GM21447 (cell line): ENCODE measurements at regions not wholly inside any gene's neighbourhood (a gene's known extent, or its start where the extent isn't known, plus 50 kb on each side); places are given as distances from the start of the nearest gene placed in this dataset.
"Not testable (repeated sequence)": the region's sequence is repeated elsewhere in the genome, so short reads cannot be mapped to it uniquely, and the experiment has no call there.

Source experiments
- ATAC-seq: cut with Tn5 transposase; IDR thresholded peaks from one replicate; pipeline ENCODE4 v1.9.1; 2021; ENCODE audit not compliant: unreplicated experiment

GRCh38 chr5:62931153-62931950 lies 352.7 kb downstream of the LRRC70 start:
- no peak for ATAC-seq

- ATAC-seq: no peak
These were observed 343.6 kb downstream of the LRRC70 start for GRCh38 chr5:62922191-62922590.

- no peak for ATAC-seq
These were observed 342.2 kb downstream of the LRRC70 start for GRCh38 chr5:62920856-62921255.

- no peak for ATAC-seq
These were observed 330.7 kb downstream of the LRRC70 start for GRCh38 chr5:62909326-62909725.

GRCh38 chr5:62902126-62902525 lies 323.5 kb downstream of the LRRC70 start:
- no peak for ATAC-seq

GRCh38 chr5:62900976-62901375 lies 322.4 kb downstream of the LRRC70 start:
- no peak for ATAC-seq

GRCh38 chr5:62896121-62896893 lies 317.7 kb downstream of the LRRC70 start:
- no peak for ATAC-seq

GRCh38 chr5:62886603-62887315 lies 308.1 kb downstream of the LRRC70 start:
- ATAC-seq: no peak

GRCh38 chr5:62837330-62837729 lies 258.7 kb downstream of the LRRC70 start:
- not testable (repeated sequence) for ATAC-seq

- ATAC-seq: no peak
These were observed 251.0 kb downstream of the LRRC70 start for GRCh38 chr5:62829604-62829986.

GRCh38 chr5:62828742-62829603 lies 250.4 kb downstream of the LRRC70 start:
- no peak for ATAC-seq

GRCh38 chr5:62825623-62826220 lies 247.1 kb downstream of the LRRC70 start:
- ATAC-seq: no peak

- no peak for ATAC-seq
These were observed 246.3 kb downstream of the LRRC70 start for GRCh38 chr5:62824936-62825335.

GRCh38 chr5:62817043-62817442 lies 238.4 kb downstream of the LRRC70 start:
- ATAC-seq: not testable (repeated sequence)

GRCh38 chr5:62814991-62815390 lies 236.4 kb downstream of the LRRC70 start:
- ATAC-seq: no peak

GRCh38 chr5:62812621-62813255 lies 234.1 kb downstream of the LRRC70 start:
- ATAC-seq: no peak

GRCh38 chr5:62804819-62805218 lies 226.2 kb downstream of the LRRC70 start:
- not testable (repeated sequence) for ATAC-seq

- no peak for ATAC-seq
These were observed 217.3 kb downstream of the LRRC70 start for GRCh38 chr5:62795926-62796325.

- no peak for ATAC-seq
These were observed 215.8 kb downstream of the LRRC70 start for GRCh38 chr5:62794456-62794855.

GRCh38 chr5:62791059-62791458 lies 212.4 kb downstream of the LRRC70 start:
- no peak for ATAC-seq
